HEK293 (cell line): ENCODE measurements at regions not wholly inside any gene's neighbourhood (a gene's known extent, or its start where the extent isn't known, plus 50 kb on each side); places are given as distances from the start of the nearest gene placed in this dataset.

Experiments used
- CTCF ChIA-PET: fragments of 350-600 bp; formaldehyde crosslinking; extraction: SDS; loops from one replicate; lab custom pipeline; 2021; ENCODE audit warnings: antibody characterized with exemption; lab: Yijun Ruan, JAX
- POLR2A ChIA-PET: fragments of 300-600 bp; formaldehyde crosslinking; extraction: SDS; loops from one replicate; lab custom pipeline; 2020; ENCODE audit warnings: antibody characterized with exemption, inconsistent platforms; lab: Yijun Ruan, JAX
- H3K27ac ChIP-seq: fragments of 200-500 bp; sonication (Bioruptor generic); 2 replicates; pipeline ENCODE4 v1.5.1; 2014; ENCODE audit warnings: low read depth, low read length, control low read depth, inconsistent platforms; ENCODE audit errors: extremely low read depth
- H3K36me3 ChIP-seq, 2 experiments: fragments of 200-500 bp in 1 of 2; sonication (Bioruptor generic) in 1 of 2; 1 replicate in 1 of 2; 2 replicates in 1 of 2; pipeline ENCODE4 v1.5.1; 2014 to 2017; ENCODE audit warnings: inconsistent platforms in 2 of 2, low read length in 2 of 2; ENCODE audit not compliant: control insufficient read depth in 2 of 2, insufficient read depth in 1 of 2
- H3K4me1 ChIP-seq: fragments of 200-500 bp; sonication (Bioruptor generic); 2 replicates; pipeline ENCODE4 v1.5.1; 2014; ENCODE audit warnings: mild to moderate bottlenecking, low read length, inconsistent platforms; ENCODE audit not compliant: control insufficient read depth, insufficient read depth
- H3K4me3 ChIP-seq: 2 replicates; pipeline ENCODE4 v1.5.1; 2011; ENCODE audit warnings: low read depth, mild to moderate bottlenecking, control low read depth, low read length, moderate library complexity
- H3K9me3 ChIP-seq: fragments of 200-500 bp; sonication (Bioruptor generic); 2 replicates; pipeline ENCODE4 v1.5.1; 2014; ENCODE audit warnings: low read depth, low read length, inconsistent platforms; ENCODE audit not compliant: control insufficient read depth, insufficient read depth
- BCL11B ChIP-seq: fragments of 450-650 bp; formaldehyde crosslinking; IDR thresholded peaks from 2 replicates; pipeline ENCODE4 v1.5.1; 2016; ENCODE audit warnings: low read depth, missing biosample characterization, missing genetic modification characterization
- GLIS1 ChIP-seq: fragments of 450-650 bp; formaldehyde crosslinking; IDR thresholded peaks from 2 replicates; pipeline ENCODE4 v1.5.1; 2016; ENCODE audit warnings: missing biosample characterization, missing genetic modification characterization
- HIC1 ChIP-seq: fragments of 450-650 bp; formaldehyde crosslinking; IDR thresholded peaks from 2 replicates; pipeline ENCODE4 v1.5.1; 2016; ENCODE audit warnings: missing biosample characterization, missing genetic modification characterization
- TSHZ1 ChIP-seq: fragments of 450-650 bp; formaldehyde crosslinking; IDR thresholded peaks from 2 replicates; pipeline ENCODE4 v1.5.1; 2016; ENCODE audit warnings: missing biosample characterization, missing genetic modification characterization, borderline replicate concordance
- ZBTB7A ChIP-seq: fragments of 450-650 bp; formaldehyde crosslinking; IDR thresholded peaks from 2 replicates; pipeline ENCODE4 v1.5.1; 2016; ENCODE audit warnings: low read depth, missing biosample characterization, missing genetic modification characterization
- ZFP41 ChIP-seq: fragments of 450-650 bp; formaldehyde crosslinking; IDR thresholded peaks from 2 replicates; pipeline ENCODE4 v1.5.1; 2016; ENCODE audit warnings: missing biosample characterization, missing genetic modification characterization, borderline replicate concordance
- ZNF121 ChIP-seq: fragments of 450-650 bp; formaldehyde crosslinking; IDR thresholded peaks from 2 replicates; pipeline ENCODE4 v1.5.1; 2016; ENCODE audit warnings: missing biosample characterization, missing genetic modification characterization
- ZNF18 ChIP-seq: fragments of 450-650 bp; formaldehyde crosslinking; IDR thresholded peaks from 2 replicates; pipeline ENCODE4 v1.5.1; 2016; ENCODE audit warnings: missing biosample characterization, missing genetic modification characterization
- ZNF184 ChIP-seq: fragments of 450-650 bp; IDR thresholded peaks from 2 replicates; pipeline ENCODE4 v1.5.1; 2018; ENCODE audit warnings: missing biosample characterization, mild to moderate bottlenecking, missing genetic modification characterization
- ZNF223 ChIP-seq: fragments of 450-650 bp; formaldehyde crosslinking; IDR thresholded peaks from 2 replicates; pipeline ENCODE4 v1.5.1; 2016; ENCODE audit warnings: missing biosample characterization, missing genetic modification characterization
- ZNF354C ChIP-seq: fragments of 450-650 bp; formaldehyde crosslinking; IDR thresholded peaks from 2 replicates; pipeline ENCODE4 v1.5.1; 2016; ENCODE audit warnings: missing biosample characterization, missing genetic modification characterization, low read depth, borderline replicate concordance
- ZNF449 ChIP-seq: fragments of 450-650 bp; formaldehyde crosslinking; IDR thresholded peaks from 2 replicates; pipeline ENCODE4 v1.5.1; 2017; ENCODE audit warnings: missing biosample characterization, mild to moderate bottlenecking, missing genetic modification characterization, moderate library complexity
- ZNF48 ChIP-seq: fragments of 450-650 bp; formaldehyde crosslinking; IDR thresholded peaks from 2 replicates; pipeline ENCODE4 v1.5.1; 2016; ENCODE audit warnings: missing biosample characterization, missing genetic modification characterization
- ZNF544 ChIP-seq: fragments of 450-650 bp; formaldehyde crosslinking; IDR thresholded peaks from 2 replicates; pipeline ENCODE4 v1.5.0; 2017; ENCODE audit warnings: missing biosample characterization, missing genetic modification characterization
- ZNF596 ChIP-seq: fragments of 450-650 bp; IDR thresholded peaks from 2 replicates; pipeline ENCODE4 v1.5.0; 2018; ENCODE audit warnings: missing biosample characterization, mild to moderate bottlenecking, missing genetic modification characterization, moderate library complexity
- ZNF621 ChIP-seq: fragments of 450-650 bp; formaldehyde crosslinking; IDR thresholded peaks from 2 replicates; pipeline ENCODE4 v1.5.1; 2017; ENCODE audit warnings: missing biosample characterization, missing genetic modification characterization
- ZNF692 ChIP-seq: fragments of 450-650 bp; formaldehyde crosslinking; IDR thresholded peaks from 2 replicates; pipeline ENCODE4 v1.5.1; 2016; ENCODE audit warnings: missing biosample characterization, missing genetic modification characterization

GRCh38 chr7:84665339-84665738, 470.8 kb upstream of the SEMA3A start:
- H3K4me1 ChIP-seq, result peaks cover 8% of the 10 kb centered on the region; the same call in 1 of the 2 replicates
- POLR2A ChIA-PET, result no interaction called here
- H3K36me3 ChIP-seq, result no peaks in the 10 kb centered on the region
- H3K27ac ChIP-seq, result no peak overlapping the region
- no peak for TF ChIP-seq TSHZ1 (tag by site-specific recombination)
- no peak for TF ChIP-seq ZBTB7A (tag by site-specific recombination)
- TF ChIP-seq ZNF621 (tag by site-specific recombination), result no peak
- no peak overlapping the region for H3K4me3 ChIP-seq
- no peaks in the 10 kb centered on the region for H3K9me3 ChIP-seq
- CTCF ChIA-PET, result no interaction called here

- TF ChIP-seq ZNF692 (no peak), TSHZ1 (tag by site-specific recombination) (no peak), ZNF223 (no peak), ZFP41 (tag by site-specific recombination) (no peak), HIC1 (tag by site-specific recombination) (no peak), BCL11B (tag by site-specific recombination) (no peak), ZNF18 (tag by site-specific recombination) (no peak), ZNF48 (tag by site-specific recombination) (no peak), ZNF544 (tag by site-specific recombination) (no peak), ZNF121 (tag by site-specific recombination) (no peak), GLIS1 (no peak), ZNF449 (tag by site-specific recombination) (no peak), ZNF184 (tag by site-specific recombination) (no peak), ZNF596 (tag by site-specific recombination) (no peak), ZNF354C (tag by site-specific recombination) (no peak)
- Histone ChIP-seq H3K9me3 (no peaks in the 10 kb centered on the region), H3K4me3 (no peak overlapping the region), H3K27ac (no peak overlapping the region), H3K36me3 (no peaks in the 10 kb centered on the region), H3K4me1 (peaks cover 8% of the 10 kb centered on the region; the same call in 1 of the 2 replicates)
- ChIA-PET CTCF (no interaction called here), POLR2A (no interaction called here)
Measured at GRCh38 chr7:84664626-84665025, 470.0 kb upstream of the SEMA3A start.
